PC-3 (cell line): ENCODE measurements at regions not wholly inside any gene's neighbourhood (a gene's known extent, or its start where the extent isn't known, plus 50 kb on each side); places are given as distances from the start of the nearest gene placed in this dataset.
A peak's percentile ranks its signal among the peaks of the same experiment; 100 is the strongest.

Experiments
- ATAC-seq: fragments of 200-7000 bp; cut with Tn5 transposase; 2 replicates; pipeline ENCODE4 v1.9.1; 2020; ENCODE audit warnings: mild to moderate bottlenecking, moderate library complexity
- BruUV-seq: library from RNA; stranded (reverse); fragments of 400-500 nt; replicated peaks from 2 replicates; lab custom pipeline; 2021; lab: Mats Ljungman, UMichigan
- CTCF ChIA-PET: fragments of 300-600 bp; sonication (Branson Sonifier 250); formaldehyde crosslinking; loops from one replicate; lab custom pipeline; 2022; ENCODE audit warnings: antibody characterized with exemption; lab: Charles Lee
- POLR2A ChIA-PET: fragments of 300-600 bp; sonication (Branson Sonifier 250); formaldehyde crosslinking; loops from one replicate; lab custom pipeline; 2022; ENCODE audit warnings: antibody characterized with exemption; ENCODE audit not compliant: unreplicated experiment; lab: Charles Lee
- DNase-seq: peaks from one replicate; pipeline ENCODE4 v3.0.0-alpha.2; 2015
- H2AFZ ChIP-seq: fragments of 300-600 bp; sonication (generic); 2 replicates; pipeline ENCODE4 v1.6.0; 2016; ENCODE audit warnings: antibody characterized with exemption, low read length
- H3F3A ChIP-seq: fragments of 300-600 bp; sonication (generic); one replicate; pipeline ENCODE4 v1.6.0; 2017; ENCODE audit warnings: antibody characterized with exemption, low read length, control low read depth, mild to moderate bottlenecking; ENCODE audit not compliant: unreplicated experiment
- H3K27ac ChIP-seq: fragments of 300-600 bp; sonication (generic); 2 replicates; pipeline ENCODE4 v1.5.1; 2016; ENCODE audit warnings: mild to moderate bottlenecking, low read length
- H3K27me3 ChIP-seq: fragments of 300-600 bp; sonication (generic); 2 replicates; pipeline ENCODE4 v1.6.1; 2016; ENCODE audit warnings: low read length, mixed read lengths
- H3K36me3 ChIP-seq: fragments of 300-600 bp; sonication (generic); 2 replicates; pipeline ENCODE4 v1.6.1; 2016; ENCODE audit warnings: low read depth, mixed run types, low read length, mixed read lengths
- H3K4me1 ChIP-seq: fragments of 300-600 bp; sonication (generic); 2 replicates; pipeline ENCODE4 v1.5.1; 2016; ENCODE audit warnings: low read length; ENCODE audit not compliant: insufficient read depth
- H3K4me2 ChIP-seq: fragments of 300-600 bp; sonication (generic); 2 replicates; pipeline ENCODE4 v1.6.0; 2016; ENCODE audit warnings: low read length
- H3K4me3 ChIP-seq: fragments of 300-600 bp; sonication (generic); 2 replicates; pipeline ENCODE4 v1.5.1; 2016; ENCODE audit warnings: mild to moderate bottlenecking, low read length, mixed read lengths
- H3K79me2 ChIP-seq: fragments of 300-600 bp; sonication (generic); 2 replicates; pipeline ENCODE4 v1.6.1; 2017; ENCODE audit warnings: low read length, mixed read lengths
- H3K9ac ChIP-seq: fragments of 300-600 bp; sonication (generic); 2 replicates; pipeline ENCODE4 v1.6.0; 2016; ENCODE audit warnings: mild to moderate bottlenecking, low read length
- H3K9me2 ChIP-seq: fragments of 300-600 bp; sonication (generic); replicated peaks from 2 replicates; pipeline ENCODE4 v1.6.1; 2016; ENCODE audit warnings: mixed run types, low read length, mixed read lengths
- H3K9me3 ChIP-seq: fragments of 300-600 bp; sonication (generic); 2 replicates; pipeline ENCODE4 v1.6.1; 2016; ENCODE audit warnings: low read length, mixed read lengths
- H4K20me1 ChIP-seq: fragments of 300-600 bp; sonication (generic); 2 replicates; pipeline ENCODE4 v1.6.1; 2016; ENCODE audit warnings: low read length, mixed read lengths
- CTCF ChIP-seq: fragments of 300-600 bp; sonication (generic); conservative IDR thresholded peaks from 2 replicates; pipeline ENCODE4 v1.5.1; 2017; ENCODE audit warnings: antibody characterized with exemption, low read depth, mild to moderate bottlenecking, low read length
- EZH2 ChIP-seq: fragments of 300-600 bp; sonication (generic); IDR thresholded peaks from one replicate; pipeline ENCODE4 v1.6.1; 2017; ENCODE audit warnings: antibody characterized with exemption, mild to moderate bottlenecking, low read length; ENCODE audit not compliant: unreplicated experiment
- EZH2phosphoT487 ChIP-seq: fragments of 300-600 bp; sonication (generic); IDR thresholded peaks from 2 replicates; pipeline ENCODE4 v1.6.1; 2018; ENCODE audit warnings: mild to moderate bottlenecking, antibody characterized with exemption, low read length, borderline replicate concordance
- intact Hi-C: fragments of 100-400 bp; cut with micrococcal nuclease; formaldehyde crosslinking; loops from 2 replicates; pipeline ENCODE4 v1.9.0; 2023

- POLR2A ChIA-PET, result no interaction called here
- Histone ChIP-seq H3K4me2 (peak overlapping the region; percentile 58), H4K20me1 (no peaks in the 10 kb centered on the region), H2AFZ (no peak overlapping the region), H3K79me2 (no peaks in the 10 kb centered on the region), H3F3A (no peaks in the 10 kb centered on the region), H3K4me3 (no peak overlapping the region), H3K9me2 (no peaks in the 10 kb centered on the region), H3K9ac (0 out of 2 replicates have a peak overlapping the region, but pooled peaks have one; percentile 37), H3K4me1 (peaks cover 15% of the 10 kb centered on the region), H3K27ac (peak overlapping the region; percentile 58), H3K27me3 (no peaks in the 10 kb centered on the region), H3K9me3 (no peaks in the 10 kb centered on the region), H3K36me3 (no peaks in the 10 kb centered on the region)
- DNase-seq (peak; percentile 76), ATAC-seq (peak; percentile 99)
- intact Hi-C loops, result loop anchor here (1.0 kb wide), 1 partner anchor 9 kb away; no protein-coding TSS in a partner anchor
- no TSS peak for BruUV-seq
- TF ChIP-seq CTCF (no peak), EZH2phosphoT487 (no peak), EZH2 (no peak)
- CTCF ChIA-PET, result interaction anchor here (0.6 to 1.5 kb wide), 3 partner anchors 10 to 329 kb away, joined by 3 read pairs; no protein-coding TSS in a partner anchor
Observed at GRCh38 chr7:17130281-17131059, 168.0 kb upstream of the AHR start.

GRCh38 chr7:17131060-17131345, 167.4 kb upstream of the AHR start:
- DNase-seq (no peak), ATAC-seq (no peak)
- no peaks in the 10 kb centered on the region for H3K9me2 ChIP-seq
- CTCF ChIA-PET, result interaction anchor here (1.5 kb wide), 1 partner anchor 9 kb away, joined by 3 read pairs; no protein-coding TSS in a partner anchor
- peak overlapping the region; percentile 58 for H3K27ac ChIP-seq
- no peak overlapping the region for H2AFZ ChIP-seq
- H3K9ac ChIP-seq, result 0 out of 2 replicates have a peak overlapping the region, but pooled peaks have one; percentile 15
- no TSS peak for BruUV-seq
- intact Hi-C loops, result no loop called here
- H3K4me2 ChIP-seq, result peak overlapping the region; percentile 58; the same call in 1 of the 2 replicates
- no peaks in the 10 kb centered on the region for H3F3A ChIP-seq
- H3K9me3 ChIP-seq, result no peaks in the 10 kb centered on the region
- H3K4me1 ChIP-seq, result peaks cover 15% of the 10 kb centered on the region
- H3K27me3 ChIP-seq, result no peaks in the 10 kb centered on the region
- H3K36me3 ChIP-seq, result no peaks in the 10 kb centered on the region
- POLR2A ChIA-PET, result no interaction called here
- H3K4me3 ChIP-seq, result no peak overlapping the region
- H3K79me2 ChIP-seq, result no peaks in the 10 kb centered on the region
- no peaks in the 10 kb centered on the region for H4K20me1 ChIP-seq
- TF ChIP-seq EZH2 (no peak), CTCF (no peak), EZH2phosphoT487 (no peak)
